H1 (cell line): ENCODE measurements at regions not wholly inside any gene's neighbourhood (a gene's known extent, or its start where the extent isn't known, plus 50 kb on each side); places are given as distances from the start of the nearest gene placed in this dataset.

ENCODE experiments used
- CTCF ChIA-PET: fragments of 300-600 bp; sonication (Branson Sonifier 250); formaldehyde crosslinking; loops from one replicate; lab custom pipeline; 2021; ENCODE audit not compliant: partially characterized antibody; lab: Charles Lee
- POLR2A ChIA-PET: fragments of 300-600 bp; sonication (Branson Sonifier 250); formaldehyde crosslinking; loops from one replicate; lab custom pipeline; 2021; ENCODE audit warnings: inconsistent platforms; ENCODE audit not compliant: partially characterized antibody; lab: Charles Lee
- DNase-seq, 2 experiments: peaks; one replicate each; pipeline versions ENCODE4 v3.0.0 to v3.0.0-alpha.2; 2010 to 2022; ENCODE audit warnings: low spot score in 2 of 2, low read depth in 1 of 2, mixed read lengths in 1 of 2
- FAIRE-seq: peaks from 2 replicates; lab custom pipeline; 2011; peaks lifted over from hg19 to GRCh38; lab: Jason Lieb, UNC
- H2AFZ ChIP-seq: 2 replicates; pipeline ENCODE4 v1.8.1; 2012; ENCODE audit warnings: low read length, inconsistent platforms
- H2AK5ac ChIP-seq: 2 replicates; pipeline ENCODE4 v1.6.1; 2013; ENCODE audit warnings: low read depth, low read length
- H2BK120ac ChIP-seq: replicated peaks from 2 replicates; pipeline ENCODE3; 2013; ENCODE audit warnings: low read depth, low read length, inconsistent platforms
- H2BK12ac ChIP-seq: 2 replicates; pipeline ENCODE4 v1.6.1; 2013; ENCODE audit warnings: low read depth, low read length
- H2BK15ac ChIP-seq: 2 replicates; pipeline ENCODE4 v1.6.1; 2013; ENCODE audit warnings: low read length
- H2BK20ac ChIP-seq: 2 replicates; pipeline ENCODE4 v1.6.1; 2013; ENCODE audit warnings: low read length
- H2BK5ac ChIP-seq: 2 replicates; pipeline ENCODE4 v1.6.1; 2013; ENCODE audit warnings: low read depth, low read length
- H3K14ac ChIP-seq: 2 replicates; pipeline ENCODE4 v1.6.1; 2013; ENCODE audit warnings: inconsistent platforms; ENCODE audit not compliant: insufficient read length
- H3K18ac ChIP-seq: 2 replicates; pipeline ENCODE4 v1.6.1; 2013; ENCODE audit warnings: low read length; ENCODE audit errors: extremely low read depth
- H3K23ac ChIP-seq: 2 replicates; pipeline ENCODE4 v1.6.1; 2013; ENCODE audit warnings: inconsistent platforms; ENCODE audit not compliant: insufficient read length
- H3K23me2 ChIP-seq: 2 replicates; pipeline ENCODE4 v1.6.1; 2013; ENCODE audit warnings: low read depth, low read length
- H3K27ac ChIP-seq: 2 replicates; pipeline ENCODE4 v1.6.1; 2011; ENCODE audit warnings: low read depth, low read length, inconsistent platforms
- H3K27me3 ChIP-seq, 4 experiments: replicated peaks in 1 of 4; 1 replicate in 1 of 4; 2 replicates in 3 of 4; pipeline versions ENCODE4 v1.6.1 to v1.8.1; 2011 to 2013; ENCODE audit warnings: low read length in 3 of 4, mild to moderate bottlenecking in 3 of 4, inconsistent platforms in 2 of 4, mixed read lengths in 2 of 4, moderate library complexity in 1 of 4; ENCODE audit not compliant: control insufficient read depth in 3 of 4, insufficient read depth in 3 of 4; ENCODE audit errors: extremely low read depth in 1 of 4
- H3K36me3 ChIP-seq, 4 experiments: 2 replicates each; pipeline versions ENCODE4 v1.6.1 to v1.8.1; 2011 to 2013; ENCODE audit warnings: mild to moderate bottlenecking in 4 of 4, low read length in 3 of 4, moderate library complexity in 2 of 4, control low read depth in 1 of 4, inconsistent platforms in 1 of 4; ENCODE audit not compliant: insufficient read depth in 4 of 4, control insufficient read depth in 2 of 4
- H3K4ac ChIP-seq: replicated peaks from 2 replicates; pipeline ENCODE3; 2013; ENCODE audit warnings: low read length, low read depth, mixed read lengths, inconsistent platforms; ENCODE audit not compliant: insufficient read length
- H3K4me1 ChIP-seq, 4 experiments: replicated peaks in 1 of 4; 1 replicate in 1 of 4; 2 replicates in 3 of 4; pipeline versions ENCODE4 v1.6.1 to v1.8.1; 2011 to 2013; ENCODE audit warnings: low read length in 3 of 4, inconsistent platforms in 2 of 4, mixed read lengths in 1 of 4; ENCODE audit not compliant: insufficient read depth in 4 of 4, control insufficient read depth in 3 of 4
- H3K4me2 ChIP-seq, 2 experiments: 2 replicates each; pipeline versions ENCODE4 v1.6.1 to v1.8.1; 2011 to 2013; ENCODE audit warnings: low read depth in 2 of 2, low read length in 2 of 2, control low read depth in 1 of 2, inconsistent platforms in 1 of 2, mild to moderate bottlenecking in 1 of 2; ENCODE audit not compliant: insufficient read depth in 1 of 2
- H3K4me3 ChIP-seq, 4 experiments: fragments of 200-600, 300-600 bp in 1 of 4; sonication (generic), shearing (Covaris generic), sonication (Bioruptor Twin) in 1 of 4; 2 replicates each; pipeline versions ENCODE4 v1.5.1 to v1.8.1; 2011 to 2016; ENCODE audit warnings: low read length in 4 of 4, low read depth in 3 of 4, control low read depth in 2 of 4, inconsistent platforms in 2 of 4, mild to moderate bottlenecking in 2 of 4, mixed read lengths in 1 of 4, moderate library complexity in 1 of 4; ENCODE audit not compliant: insufficient read depth in 2 of 4; ENCODE audit errors: extremely low read depth in 1 of 4
- H3K56ac ChIP-seq: replicated peaks from 2 replicates; pipeline ENCODE3; 2013; ENCODE audit warnings: low read depth, mild to moderate bottlenecking, mixed read lengths, low read length, inconsistent platforms; ENCODE audit not compliant: insufficient read length
- H3K79me1 ChIP-seq: 2 replicates; pipeline ENCODE4 v1.6.1; 2013; ENCODE audit warnings: low read depth, low read length, control low read depth
- H3K79me2 ChIP-seq, 2 experiments: 2 replicates each; pipeline versions ENCODE4 v1.6.1 to v1.8.1; 2012 to 2013; ENCODE audit warnings: low read length in 2 of 2, mild to moderate bottlenecking in 2 of 2, inconsistent platforms in 1 of 2; ENCODE audit not compliant: insufficient read depth in 2 of 2, control insufficient read depth in 1 of 2
- H3K9ac ChIP-seq, 4 experiments: replicated peaks in 1 of 4; 1 replicate in 1 of 4; 2 replicates in 3 of 4; pipeline versions ENCODE4 v1.6.1 to v1.8.1; 2011 to 2013; ENCODE audit warnings: low read depth in 3 of 4, low read length in 3 of 4, control low read depth in 2 of 4, mild to moderate bottlenecking in 2 of 4, moderate library complexity in 2 of 4, inconsistent platforms in 1 of 4; ENCODE audit errors: extremely low read depth in 1 of 4
- H3K9me3 ChIP-seq, 2 experiments: 2 replicates each; pipeline versions ENCODE4 v1.6.1 to v1.8.1; 2012 to 2013; ENCODE audit warnings: mild to moderate bottlenecking in 2 of 2, moderate library complexity in 2 of 2, control low read depth in 1 of 2, inconsistent platforms in 1 of 2, low read depth in 1 of 2, low read length in 1 of 2, mixed read lengths in 1 of 2; ENCODE audit not compliant: insufficient read depth in 2 of 2
- H4K20me1 ChIP-seq, 2 experiments: replicated peaks in 1 of 2; 2 replicates each; pipeline versions ENCODE3 to v1.8.1; 2011 to 2013; ENCODE audit warnings: inconsistent platforms in 2 of 2, low read length in 2 of 2, mild to moderate bottlenecking in 1 of 2; ENCODE audit not compliant: insufficient read depth in 2 of 2, control insufficient read depth in 1 of 2
- H4K5ac ChIP-seq: 2 replicates; pipeline ENCODE4 v1.6.1; 2013; ENCODE audit warnings: low read length, low read depth, mixed read lengths, inconsistent platforms; ENCODE audit not compliant: insufficient read length
- H4K8ac ChIP-seq: 2 replicates; pipeline ENCODE4 v1.8.0; 2013; ENCODE audit warnings: mild to moderate bottlenecking, moderate library complexity, low read length, inconsistent platforms; ENCODE audit not compliant: insufficient read depth; ENCODE audit errors: extremely low read depth
- H4K91ac ChIP-seq: replicated peaks from 2 replicates; pipeline ENCODE3; 2013; ENCODE audit warnings: low read length, mixed read lengths, inconsistent platforms; ENCODE audit not compliant: insufficient read length
- GABPA ChIP-seq: IDR thresholded peaks from 2 replicates; pipeline ENCODE4 v1.6.1; 2011; ENCODE audit warnings: mild to moderate bottlenecking, low read length, moderate library complexity, borderline replicate concordance; ENCODE audit not compliant: insufficient read depth
- KDM1A ChIP-seq: fragments of 200-600, 300-600 bp; sonication (generic); IDR thresholded peaks from 2 replicates; pipeline ENCODE4 v1.7.1; 2016; ENCODE audit warnings: mild to moderate bottlenecking, low read length, borderline replicate concordance
- TAF7 ChIP-seq: optimal IDR thresholded peaks from 2 replicates; pipeline ENCODE3; 2011; ENCODE audit warnings: low read depth, mild to moderate bottlenecking, inconsistent platforms, low read length, moderate library complexity, borderline replicate concordance
- TCF12 ChIP-seq: IDR thresholded peaks from 2 replicates; pipeline ENCODE4 v1.6.1; 2011; ENCODE audit warnings: low read depth, mild to moderate bottlenecking, low read length
- USF2 ChIP-seq: IDR thresholded peaks from 2 replicates; pipeline ENCODE4 v1.6.1; 2011; ENCODE audit warnings: low read length, improper control_type of control experiment
- WGBS, 2 experiments: shearing (Covaris generic) in 1 of 2; methylation state at CpG; one replicate each; pipeline versions ENCODE4 v1.1.6 to v1.1.7; 2013 to 2015; ENCODE audit warnings: low lambda C conversion rate in 2 of 2, mixed read lengths in 2 of 2, inconsistent platforms in 1 of 2, low coverage in 1 of 2, missing lambda C conversion rate in 1 of 2; ENCODE audit not compliant: insufficient replicate concordance in 2 of 2, insufficient coverage in 1 of 2, insufficient read length in 1 of 2; ENCODE audit errors: extremely low coverage in 1 of 2, missing lambda C conversion rate in 1 of 2; 5-methylcytosine and 5-hydroxymethylcytosine counted together
- TF ChIP-seq, protein P1 (sequence below): IDR thresholded peaks from 2 replicates; pipeline ENCODE4 v1.6.1; 2011; ENCODE audit warnings: low read depth, mild to moderate bottlenecking, low read length; ENCODE audit not compliant: insufficient read depth

GRCh38 chr16:59459806-59460205 lies 725.7 kb upstream of the GOT2 start:
- Histone ChIP-seq H3K27ac (no peak overlapping the region), H3K9me3 (no peaks in the 10 kb centered on the region), H3K79me1 (no peaks in the 10 kb centered on the region), H3K23me2 (no peaks in the 10 kb centered on the region), H4K91ac (no peak overlapping the region), H3K4me3 (no peak overlapping the region), H3K9ac (no peak overlapping the region), H2BK12ac (no peak overlapping the region), H3K27me3 (no peaks in the 10 kb centered on the region), H3K23ac (no peak overlapping the region), H2BK120ac (no peak overlapping the region), H3K4me2 (no peak overlapping the region), H2AK5ac (no peak overlapping the region), H3K36me3 (no peaks in the 10 kb centered on the region), H2BK5ac (no peak overlapping the region), H4K20me1 (no peaks in the 10 kb centered on the region), H2BK15ac (no peak overlapping the region)
- no peak for DNase-seq
- 94% methylated on average over 5 of the region's 5 CpGs; no CpG with 5 or more reads in 1 of the 2 experiments for WGBS, 2 experiments
- CTCF ChIA-PET: interaction anchor here (1.0 kb wide), 1 partner anchor 10 kb away, joined by 5 read pairs; no protein-coding TSS in a partner anchor
- TF ChIP-seq TCF12: no peak
- TF ChIP-seq, protein P1, sequence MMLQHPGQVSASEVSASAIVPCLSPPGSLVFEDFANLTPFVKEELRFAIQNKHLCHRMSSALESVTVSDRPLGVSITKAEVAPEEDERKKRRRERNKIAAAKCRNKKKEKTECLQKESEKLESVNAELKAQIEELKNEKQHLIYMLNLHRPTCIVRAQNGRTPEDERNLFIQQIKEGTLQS: no peak
- no peak for TF ChIP-seq GABPA
- no peak for TF ChIP-seq USF2
- TF ChIP-seq KDM1A: no peak
- TF ChIP-seq TAF7: no peak
- TF ChIP-seq, all 59 proteins: peak for 0
- H3K18ac ChIP-seq: no peak overlapping the region
- no peak for FAIRE-seq
- no peaks in the 10 kb centered on the region for H3K79me2 ChIP-seq
- H4K8ac ChIP-seq: no peak overlapping the region
- no peak overlapping the region for H4K5ac ChIP-seq
- POLR2A ChIA-PET: no interaction called here
- no peak overlapping the region for H3K14ac ChIP-seq
- H3K56ac ChIP-seq: no peak overlapping the region
- no peaks in the 10 kb centered on the region for H3K4me1 ChIP-seq
- H2BK20ac ChIP-seq: no peak overlapping the region
- no peak overlapping the region for H3K4ac ChIP-seq
- no peak overlapping the region for H2AFZ ChIP-seq
